GM03348 (cell line): ENCODE measurements at regions not wholly inside any gene's neighbourhood (a gene's known extent, or its start where the extent isn't known, plus 50 kb on each side); places are given as distances from the start of the nearest gene placed in this dataset.
A peak's percentile ranks its signal among the peaks of the same experiment; 100 is the strongest.

Source experiments
- DNase-seq: peaks from one replicate; pipeline ENCODE4 v3.0.0; 2012; ENCODE audit warnings: low spot score

DNA sequence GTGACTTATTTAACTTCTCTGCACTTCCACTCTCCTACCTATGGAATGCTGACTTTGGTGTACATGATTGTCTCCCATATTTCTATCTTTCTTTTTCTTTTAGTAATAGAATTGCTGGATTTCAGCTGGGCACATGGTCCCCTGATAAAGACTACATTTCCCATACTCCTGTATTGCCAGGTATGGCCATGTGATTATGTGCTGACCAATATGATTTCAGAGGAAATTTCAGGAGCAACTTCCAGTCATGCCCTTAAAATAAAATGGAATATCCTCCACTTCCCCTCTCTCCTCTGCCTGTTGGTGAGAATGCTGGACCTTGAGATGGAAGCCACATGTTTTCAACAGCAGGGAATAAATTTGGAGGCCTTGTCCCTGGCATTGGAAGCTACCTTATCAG lies 130.7 kb upstream of the IGSF21 start:
- no peak for DNase-seq

DNA sequence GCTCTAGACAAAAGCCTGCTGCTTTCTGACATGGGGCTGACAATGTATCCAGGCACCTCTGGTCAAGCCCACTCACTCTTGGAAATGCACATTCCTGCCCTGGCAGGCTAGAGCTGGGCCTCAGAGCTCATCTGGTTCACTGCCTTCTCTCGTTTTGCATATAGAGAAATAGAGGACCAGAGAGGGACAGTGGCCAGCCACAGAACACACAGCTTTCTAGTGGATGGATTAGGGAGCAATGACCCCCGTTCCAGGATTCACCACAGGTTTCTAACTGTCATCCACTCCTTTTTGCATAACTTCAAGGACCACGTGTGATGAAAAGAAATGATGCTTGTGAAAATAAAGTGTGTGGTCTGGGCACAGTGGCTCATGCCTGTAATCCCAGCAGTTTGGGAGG lies 129.6 kb upstream of the IGSF21 start:
- DNase-seq: no peak

DNA sequence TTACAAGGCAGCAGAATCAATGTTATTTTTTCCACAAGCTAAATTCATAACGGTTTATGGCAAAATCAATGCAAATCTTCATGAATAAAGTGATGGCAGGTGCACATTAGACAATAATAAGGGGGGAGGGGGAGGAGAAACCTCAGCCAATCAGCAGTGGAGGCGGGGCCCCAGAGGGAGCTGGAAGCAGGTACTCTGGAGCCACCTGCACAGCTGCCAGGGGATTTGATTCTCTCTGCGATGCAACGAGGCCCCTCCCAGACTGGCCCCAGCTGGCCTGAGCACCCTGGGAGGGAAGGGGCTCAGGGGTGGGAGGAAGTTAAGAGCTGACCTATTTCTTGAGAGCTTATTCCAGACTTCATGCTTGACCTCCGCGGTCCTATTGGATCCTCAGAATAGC lies 127.8 kb upstream of the IGSF21 start:
- DNase-seq: no peak

DNA sequence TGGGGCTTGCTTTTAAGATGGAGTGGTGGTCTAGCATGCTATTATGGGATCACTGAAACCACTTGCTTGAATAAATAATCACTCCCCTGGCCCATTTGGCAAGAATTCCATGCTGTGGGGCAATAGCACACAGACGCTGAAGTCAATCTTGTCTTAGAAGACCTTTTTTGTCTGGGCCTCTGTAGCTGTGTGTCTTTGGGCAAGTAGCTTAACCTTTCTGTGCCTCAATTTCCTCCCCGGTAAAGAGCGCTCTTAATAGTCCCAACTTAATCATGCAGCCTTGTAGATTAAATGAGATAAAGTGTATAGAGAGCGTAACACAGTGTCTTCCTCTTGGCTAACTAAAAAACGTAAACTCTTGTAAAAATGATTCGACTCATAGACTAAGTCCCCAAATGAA lies 125.4 kb upstream of the IGSF21 start:
- DNase-seq: no peak

GRCh38 chr1:17984583-17984982 lies 123.0 kb upstream of the IGSF21 start:
- no peak for DNase-seq

GRCh38 chr1:17986156-17986555 lies 121.4 kb upstream of the IGSF21 start:
- no peak for DNase-seq

GRCh38 chr1:17990401-17990800 lies 117.2 kb upstream of the IGSF21 start:
- no peak for DNase-seq

- DNase-seq: no peak
These were observed 115.6 kb upstream of the IGSF21 start for GRCh38 chr1:17991996-17992395.

GRCh38 chr1:17992800-17993199 lies 114.8 kb upstream of the IGSF21 start:
- DNase-seq: no peak

- DNase-seq: no peak
These were observed 113.6 kb upstream of the IGSF21 start for GRCh38 chr1:17994046-17994445.

- no peak for DNase-seq
These were observed 112.1 kb upstream of the IGSF21 start for GRCh38 chr1:17995480-17995879.

GRCh38 chr1:17998889-17999288 lies 108.7 kb upstream of the IGSF21 start:
- DNase-seq: peak; percentile 18

DNA sequence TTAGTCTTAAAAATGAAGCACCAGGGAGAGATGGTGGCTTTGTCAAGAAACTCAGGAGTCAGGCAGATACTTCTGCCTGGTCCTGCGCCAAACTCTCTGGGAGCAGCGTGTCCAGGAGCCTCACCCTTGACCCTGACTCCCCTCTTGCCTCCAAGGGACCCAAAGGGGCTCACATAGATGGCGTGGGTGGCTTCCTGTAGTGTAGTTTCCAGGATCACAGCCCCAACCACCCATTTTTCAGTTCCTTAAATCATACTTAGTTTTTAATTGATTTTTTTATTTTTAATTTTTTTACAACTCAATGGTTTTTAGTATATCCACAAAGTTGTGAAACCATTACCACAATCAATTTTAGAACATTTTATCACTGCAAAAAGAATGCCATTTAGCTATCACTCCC lies 107.7 kb upstream of the IGSF21 start:
- no peak for DNase-seq

DNA sequence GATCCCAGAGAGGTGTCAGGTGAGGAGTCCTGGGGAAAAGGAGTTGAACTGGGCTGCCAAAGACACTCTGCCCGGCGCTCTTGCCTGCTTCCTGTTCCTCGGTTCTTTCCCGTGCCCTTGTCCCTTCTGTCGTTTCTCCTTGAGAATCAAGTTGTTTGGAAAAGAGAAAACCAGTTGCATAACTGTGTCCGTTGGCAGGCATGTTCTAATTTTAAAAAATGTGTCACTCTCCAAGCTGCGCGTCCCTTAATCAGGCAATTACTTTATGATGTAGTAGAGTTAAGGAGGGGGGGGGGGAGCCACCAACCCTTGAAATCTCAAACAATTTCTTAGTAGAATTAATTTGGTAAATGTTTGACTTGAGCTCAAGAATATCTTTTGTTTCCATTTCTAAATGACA lies 105.9 kb upstream of the IGSF21 start:
- DNase-seq: no peak

GRCh38 chr1:18004278-18004677 lies 103.3 kb upstream of the IGSF21 start:
- DNase-seq: no peak

DNA sequence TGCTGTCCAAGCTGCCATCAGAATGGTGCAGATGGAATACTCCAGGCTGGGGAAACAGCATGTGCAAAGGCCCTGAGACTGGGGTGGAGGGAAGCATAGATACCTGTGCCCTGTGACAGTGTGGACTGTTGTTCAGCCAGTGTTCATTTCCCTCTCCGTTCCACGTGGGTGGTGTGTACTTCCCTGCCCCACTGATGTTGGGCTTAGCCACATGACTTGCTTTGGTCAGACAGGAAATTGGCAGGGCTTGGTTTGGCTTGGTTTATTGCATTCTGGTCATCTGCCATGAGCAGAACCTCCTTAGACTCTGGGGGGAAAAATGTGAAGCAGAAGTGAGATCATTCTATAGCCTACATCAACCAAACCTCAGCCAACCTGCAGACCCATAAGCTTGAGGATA lies 102.4 kb upstream of the IGSF21 start:
- DNase-seq: no peak

DNA sequence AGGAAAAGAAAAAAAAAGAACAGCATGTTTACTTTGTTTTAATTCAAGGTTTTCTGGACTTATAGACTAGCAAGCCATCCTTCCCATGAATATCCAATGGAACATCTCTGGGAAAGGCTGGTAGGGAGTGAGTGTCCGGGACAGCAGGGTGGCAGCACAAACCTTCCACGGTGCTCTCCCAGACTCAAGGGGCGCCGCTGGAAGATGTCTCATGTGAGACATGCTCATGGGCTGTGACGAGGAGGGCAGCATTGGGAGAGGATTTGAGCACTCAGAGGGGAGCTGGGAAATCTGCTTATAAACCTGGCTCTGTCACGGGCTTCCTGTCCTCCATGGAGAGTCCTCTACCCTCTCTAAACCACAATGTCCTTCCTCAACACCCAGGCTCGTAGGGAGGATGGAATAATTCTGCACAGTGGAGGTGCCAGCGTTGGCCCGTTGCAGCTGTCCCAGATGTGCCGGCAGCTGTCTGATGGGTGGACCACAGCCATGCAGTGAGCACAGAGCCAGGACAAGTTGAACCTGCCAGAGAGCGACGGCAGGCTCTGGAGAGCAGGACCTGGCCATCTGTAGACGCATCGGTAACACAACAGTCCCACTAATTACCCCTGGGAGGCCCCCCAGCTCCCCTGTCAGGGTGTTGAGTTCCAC lies 100.1 kb upstream of the IGSF21 start:
- no peak for DNase-seq

DNA sequence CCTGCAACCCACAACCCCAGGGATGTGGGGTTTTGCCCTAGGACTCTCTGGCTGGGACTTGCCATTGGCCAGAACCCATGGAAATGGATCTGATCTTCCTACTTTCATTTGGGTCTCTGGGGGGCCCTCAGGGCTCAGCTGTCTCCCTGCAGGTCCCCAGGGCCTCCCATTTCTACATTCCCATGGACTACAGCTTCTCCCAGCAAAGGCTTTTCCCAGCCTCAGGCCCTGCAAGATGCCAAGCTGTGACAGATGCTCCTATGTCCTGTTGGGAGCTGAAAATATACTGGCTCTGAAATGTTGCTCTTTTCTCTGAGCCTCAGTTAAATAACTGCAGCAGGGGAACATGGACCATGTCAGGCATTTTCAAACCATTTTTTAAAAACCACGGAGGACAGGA lies 99.5 kb upstream of the IGSF21 start:
- no peak for DNase-seq

GRCh38 chr1:18009055-18009454 lies 98.5 kb upstream of the IGSF21 start:
- DNase-seq: no peak

DNA sequence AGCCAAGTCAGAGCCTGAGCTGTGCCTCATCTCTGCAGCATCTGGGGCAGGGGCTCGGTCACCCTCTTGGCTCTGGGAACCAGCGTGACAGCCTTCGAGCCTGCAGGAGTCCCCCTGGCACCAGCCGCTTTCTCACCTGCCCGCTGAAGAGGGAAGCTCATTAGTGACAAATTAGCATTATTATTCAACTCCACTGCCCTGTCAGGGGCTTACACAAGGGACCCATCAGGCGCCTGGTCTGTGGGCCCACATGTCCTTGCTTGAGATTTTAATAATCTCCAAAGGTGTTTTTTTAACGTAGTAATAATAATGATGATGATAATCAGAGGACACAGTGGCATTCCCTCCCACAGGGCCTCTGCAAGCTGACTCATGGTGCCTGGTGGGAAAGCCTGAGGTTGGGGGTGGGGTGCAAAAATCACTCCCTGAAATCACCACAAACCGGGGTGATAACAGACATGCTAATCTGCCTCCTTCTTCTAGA lies 98.1 kb upstream of the IGSF21 start:
- DNase-seq: no peak

GRCh38 chr1:18010408-18010807 lies 97.2 kb upstream of the IGSF21 start:
- DNase-seq: no peak

DNA sequence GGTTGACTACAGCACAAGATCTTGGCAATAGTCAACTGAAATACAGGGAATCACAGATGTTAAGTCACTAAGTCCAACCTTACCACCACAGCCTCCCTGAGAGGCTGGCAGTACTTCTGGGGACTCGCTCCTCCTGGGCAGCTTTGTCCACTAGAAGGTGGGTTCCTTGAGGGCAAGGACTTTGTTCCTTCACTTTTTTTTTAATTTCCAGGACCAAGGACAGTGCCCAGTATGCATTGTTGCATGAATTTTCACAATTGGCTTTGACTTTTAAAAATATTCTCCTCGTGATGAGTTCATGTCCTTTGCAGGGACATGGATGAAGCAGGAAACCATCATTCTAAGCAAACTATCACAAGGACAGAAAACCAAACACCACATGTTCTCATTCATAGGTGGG lies 96.7 kb upstream of the IGSF21 start:
- DNase-seq: no peak

DNA sequence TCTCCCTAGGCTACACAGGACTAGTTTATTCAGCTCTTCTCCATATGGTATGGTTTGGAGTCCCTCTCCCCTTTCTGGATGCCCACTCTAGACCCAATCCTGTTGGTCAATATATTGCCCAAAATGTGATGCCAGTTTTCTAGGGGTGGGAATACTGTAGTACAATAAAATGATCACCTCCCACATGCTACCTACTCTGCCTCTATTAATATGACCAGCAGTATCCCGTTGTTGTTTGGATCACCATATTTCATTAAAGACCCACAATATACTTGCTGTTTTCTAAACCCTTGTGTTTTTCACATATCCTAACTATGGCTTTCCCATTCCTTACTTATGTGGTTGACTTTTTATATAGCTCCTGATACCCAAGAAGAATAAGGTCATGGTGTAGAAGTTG lies 95.9 kb upstream of the IGSF21 start:
- no peak for DNase-seq

DNA sequence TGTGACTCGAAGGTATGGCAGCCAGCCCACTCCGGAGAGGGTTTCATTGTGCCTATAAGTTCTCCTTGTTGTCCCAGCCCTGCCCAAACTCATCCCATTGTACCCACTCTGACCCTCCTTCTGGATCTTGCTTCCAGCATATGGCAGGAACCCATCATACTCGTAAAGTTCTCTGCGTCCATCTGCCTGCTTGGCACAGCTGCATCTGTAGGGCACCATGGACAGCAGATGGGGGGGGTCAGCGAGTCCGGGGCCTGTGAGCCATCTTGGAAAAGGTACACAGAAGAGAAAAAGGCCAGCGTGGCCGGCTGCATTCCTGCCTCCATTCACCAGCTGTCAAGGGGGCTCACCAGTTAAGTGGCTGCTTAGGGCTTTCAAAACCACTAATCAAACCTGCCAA lies 94.9 kb upstream of the IGSF21 start:
- DNase-seq: no peak

DNA sequence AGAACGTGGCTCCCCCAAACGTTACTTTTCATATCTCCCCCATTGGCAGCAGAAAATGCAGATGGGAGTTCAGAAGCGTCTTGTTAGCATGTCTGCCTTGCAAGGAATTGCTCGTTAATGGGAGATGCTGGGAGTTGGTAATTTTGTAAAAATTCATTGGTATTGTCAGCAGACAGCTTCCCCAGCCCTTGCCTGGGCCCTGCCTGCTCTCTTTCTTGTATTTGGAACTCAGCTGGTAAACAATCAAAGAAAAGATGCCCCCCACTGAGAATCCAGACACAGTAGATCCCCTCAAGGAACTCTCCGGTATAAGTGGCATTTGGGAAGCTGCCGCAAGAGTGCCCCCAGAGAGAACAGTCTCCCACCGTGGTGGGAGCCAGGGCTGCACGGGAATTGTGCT lies 94.4 kb upstream of the IGSF21 start:
- DNase-seq: no peak
